Left ventricle myocardium inferior (tissue), 1 donor: ENCODE measurements at regions not wholly inside any gene's neighbourhood (a gene's known extent, or its start where the extent isn't known, plus 50 kb on each side); places are given as distances from the start of the nearest gene placed in this dataset.

Source experiments
- DNase-seq: peaks from one replicate; pipeline ENCODE4 v3.0.0-alpha.2; 2020
- H3K27ac ChIP-seq: fragments of 200-600 bp; replicated peaks from 2 replicates; pipeline ENCODE4 v1.8.0; 2021
- H3K27me3 ChIP-seq: fragments of 200-600 bp; 2 replicates; pipeline ENCODE4 v1.8.0; 2021; ENCODE audit warnings: low read depth
- H3K36me3 ChIP-seq: fragments of 200-600 bp; 2 replicates; pipeline ENCODE4 v1.8.0; 2021
- H3K4me1 ChIP-seq: fragments of 200-600 bp; 2 replicates; pipeline ENCODE4 v1.8.0; 2021
- H3K4me3 ChIP-seq: fragments of 200-600 bp; 2 replicates; pipeline ENCODE4 v1.8.0; 2021; ENCODE audit warnings: mild to moderate bottlenecking, moderate library complexity
- H3K9me3 ChIP-seq: fragments of 200-600 bp; replicated peaks from 2 replicates; pipeline ENCODE4 v1.8.0; 2021
- intact Hi-C: fragments of 100-400 bp; cut with micrococcal nuclease; formaldehyde crosslinking; loops from one replicate; pipeline ENCODE4 v1.11.0; 2022
- TF ChIP-seq, protein P1 (sequence below): fragments of 200-600 bp; IDR thresholded peaks from 2 replicates; pipeline ENCODE4 v1.8.0; 2021; ENCODE audit warnings: antibody characterized with exemption, mild to moderate bottlenecking, borderline replicate concordance
- donor health status: DM: no; HTN: yes; CAD: no; lungs with severe emphysema.

- intact Hi-C loops: no loop called here
- Histone ChIP-seq H3K4me3 (no peak overlapping the region), H3K36me3 (no peaks in the 10 kb centered on the region), H3K4me1 (no peaks in the 10 kb centered on the region), H3K27ac (no peak overlapping the region), H3K9me3 (no peaks in the 10 kb centered on the region), H3K27me3 (no peaks in the 10 kb centered on the region)
- no peak for DNase-seq
- TF ChIP-seq, protein P1, sequence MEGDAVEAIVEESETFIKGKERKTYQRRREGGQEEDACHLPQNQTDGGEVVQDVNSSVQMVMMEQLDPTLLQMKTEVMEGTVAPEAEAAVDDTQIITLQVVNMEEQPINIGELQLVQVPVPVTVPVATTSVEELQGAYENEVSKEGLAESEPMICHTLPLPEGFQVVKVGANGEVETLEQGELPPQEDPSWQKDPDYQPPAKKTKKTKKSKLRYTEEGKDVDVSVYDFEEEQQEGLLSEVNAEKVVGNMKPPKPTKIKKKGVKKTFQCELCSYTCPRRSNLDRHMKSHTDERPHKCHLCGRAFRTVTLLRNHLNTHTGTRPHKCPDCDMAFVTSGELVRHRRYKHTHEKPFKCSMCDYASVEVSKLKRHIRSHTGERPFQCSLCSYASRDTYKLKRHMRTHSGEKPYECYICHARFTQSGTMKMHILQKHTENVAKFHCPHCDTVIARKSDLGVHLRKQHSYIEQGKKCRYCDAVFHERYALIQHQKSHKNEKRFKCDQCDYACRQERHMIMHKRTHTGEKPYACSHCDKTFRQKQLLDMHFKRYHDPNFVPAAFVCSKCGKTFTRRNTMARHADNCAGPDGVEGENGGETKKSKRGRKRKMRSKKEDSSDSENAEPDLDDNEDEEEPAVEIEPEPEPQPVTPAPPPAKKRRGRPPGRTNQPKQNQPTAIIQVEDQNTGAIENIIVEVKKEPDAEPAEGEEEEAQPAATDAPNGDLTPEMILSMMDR: no peak
Observed at GRCh38 chr3:25096536-25096935, 331.5 kb upstream of the RARB start.

DNA sequence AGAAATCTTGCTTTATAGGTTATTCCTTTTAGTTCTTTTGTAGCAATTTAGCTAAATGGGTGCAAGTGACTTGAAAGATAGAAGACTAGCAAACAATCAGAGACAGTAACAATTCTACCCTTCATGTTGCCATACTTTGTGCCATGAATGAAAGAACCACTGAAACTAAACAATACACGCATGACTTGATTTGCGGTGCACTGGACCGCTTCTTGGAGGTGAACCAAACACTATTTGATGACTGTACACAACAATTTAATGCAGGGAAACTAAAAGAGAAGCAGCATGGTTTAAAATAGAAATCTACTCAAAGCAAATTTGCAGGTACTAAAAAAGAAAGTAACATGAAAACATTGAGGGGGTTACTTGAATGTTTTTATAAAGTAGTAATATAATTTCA lies 331.0 kb upstream of the RARB start:
- H3K27ac ChIP-seq: no peak overlapping the region
- no peaks in the 10 kb centered on the region for H3K4me1 ChIP-seq
- no peaks in the 10 kb centered on the region for H3K9me3 ChIP-seq
- TF ChIP-seq, protein P1: no peak
- H3K27me3 ChIP-seq: no peaks in the 10 kb centered on the region
- no peak overlapping the region for H3K4me3 ChIP-seq
- DNase-seq: no peak
- intact Hi-C loops: no loop called here
- H3K36me3 ChIP-seq: no peaks in the 10 kb centered on the region

DNA sequence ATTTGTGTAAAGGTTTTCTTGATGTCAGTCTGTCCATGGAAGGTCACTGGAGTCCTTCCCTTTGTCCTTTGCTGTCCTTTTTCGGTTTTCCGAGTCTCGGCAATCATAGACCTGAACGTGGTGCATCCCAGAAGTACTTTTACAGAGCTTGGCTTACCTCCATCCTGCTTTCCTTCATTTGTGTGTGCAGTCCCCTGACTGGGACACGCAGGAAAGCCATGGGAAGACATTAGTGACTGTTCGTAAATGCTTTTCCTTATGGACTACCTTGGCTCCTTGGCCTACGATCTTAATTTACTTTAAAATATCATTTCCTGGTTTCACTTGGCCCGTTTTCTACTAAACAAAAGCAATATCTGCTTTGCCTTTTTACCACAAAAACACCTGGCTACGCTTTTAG lies 328.4 kb upstream of the RARB start:
- DNase-seq: no peak
- Histone ChIP-seq H3K9me3 (no peaks in the 10 kb centered on the region), H3K4me3 (no peak overlapping the region), H3K27me3 (no peaks in the 10 kb centered on the region), H3K27ac (no peak overlapping the region), H3K4me1 (no peaks in the 10 kb centered on the region), H3K36me3 (no peaks in the 10 kb centered on the region)
- intact Hi-C loops: no loop called here
- TF ChIP-seq, protein P1: no peak

GRCh38 chr3:25103391-25103790 lies 324.7 kb upstream of the RARB start:
- intact Hi-C loops: no loop called here
- no peak overlapping the region for H3K4me3 ChIP-seq
- no peaks in the 10 kb centered on the region for H3K9me3 ChIP-seq
- no peak for DNase-seq
- H3K27me3 ChIP-seq: no peaks in the 10 kb centered on the region
- H3K27ac ChIP-seq: no peak overlapping the region
- TF ChIP-seq, protein P1: no peak
- no peaks in the 10 kb centered on the region for H3K36me3 ChIP-seq
- H3K4me1 ChIP-seq: no peaks in the 10 kb centered on the region

DNA sequence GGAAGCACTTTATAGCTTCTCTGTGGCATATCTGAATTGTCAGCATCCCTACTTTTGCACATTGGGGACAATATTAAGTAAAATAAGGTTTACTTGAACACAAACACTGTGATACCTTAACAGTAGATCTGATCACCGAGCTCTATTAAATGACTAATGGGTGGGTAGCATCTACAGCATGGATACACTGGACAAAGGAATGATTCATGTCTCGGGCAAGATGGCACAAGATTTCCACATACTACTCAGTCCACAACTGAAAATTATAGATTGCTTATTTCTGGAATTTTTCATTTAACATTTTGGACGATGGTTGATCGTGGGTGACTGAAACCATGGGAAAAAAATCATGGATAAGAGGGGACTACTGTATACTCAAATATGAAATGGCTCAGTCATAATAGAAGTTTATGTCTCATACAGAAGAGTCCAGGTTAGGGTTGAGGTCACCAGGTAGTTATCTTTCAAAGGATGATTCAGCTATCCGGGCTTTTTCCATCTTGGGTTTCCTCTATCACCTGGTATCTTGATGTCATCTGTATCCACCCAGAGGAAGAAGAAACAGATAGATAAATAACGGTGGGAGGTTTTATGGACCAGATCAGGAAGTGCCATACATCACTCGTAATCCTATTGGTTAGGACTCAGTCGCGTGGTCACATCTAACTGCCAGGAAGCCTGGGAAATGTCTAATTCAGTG lies 320.0 kb upstream of the RARB start:
- H3K27me3 ChIP-seq: no peaks in the 10 kb centered on the region
- no peaks in the 10 kb centered on the region for H3K4me1 ChIP-seq
- H3K4me3 ChIP-seq: no peak overlapping the region
- no peaks in the 10 kb centered on the region for H3K9me3 ChIP-seq
- H3K27ac ChIP-seq: no peak overlapping the region
- intact Hi-C loops: no loop called here
- no peaks in the 10 kb centered on the region for H3K36me3 ChIP-seq
- DNase-seq: no peak
- TF ChIP-seq, protein P1: no peak
